Caki2 (cell line): ENCODE measurements at regions not wholly inside any gene's neighbourhood (a gene's known extent, or its start where the extent isn't known, plus 50 kb on each side); places are given as distances from the start of the nearest gene placed in this dataset.
"Not testable (repeated sequence)": the region's sequence is repeated elsewhere in the genome, so short reads cannot be mapped to it uniquely, and the experiment has no call there.

Experiments used
- DNase-seq: peaks from one replicate; pipeline ENCODE4 v3.0.0-alpha.2; 2015; ENCODE audit warnings: low read depth
- in situ Hi-C: cut with HindIII; loops from 2 replicates; pipeline ENCODE4 v1.10.0; 2016; ENCODE audit warnings: low sequenced_read_pairs, low pct_unique_long_range_greater_than_20kb, mixed read lengths

GRCh38 chr2:122261911-122262310 is 506.5 kb downstream of the TSN start:
- DNase-seq, result no peak
- in situ Hi-C loops, result no loop called here

- DNase-seq, result no peak
- in situ Hi-C loops, result no loop called here
Observed at GRCh38 chr2:122263746-122264145, 508.3 kb downstream of the TSN start.

- DNase-seq, result no peak
- in situ Hi-C loops, result no loop called here
Observed at GRCh38 chr2:122266636-122267035, 511.2 kb downstream of the TSN start.

- in situ Hi-C loops, result no loop called here
- no peak for DNase-seq
Observed at GRCh38 chr2:122267947-122268346, 512.5 kb downstream of the TSN start.

GRCh38 chr2:122273785-122274419 is 518.5 kb downstream of the TSN start:
- in situ Hi-C loops, result no loop called here
- DNase-seq, result no peak

GRCh38 chr2:122277956-122278355 is 522.5 kb downstream of the TSN start:
- no peak for DNase-seq
- in situ Hi-C loops, result no loop called here

GRCh38 chr2:122300758-122301157 is 545.3 kb downstream of the TSN start:
- in situ Hi-C loops, result no loop called here
- no peak for DNase-seq

- peak; percentile 81 for DNase-seq
- in situ Hi-C loops, result no loop called here
Observed at GRCh38 chr2:122307763-122308162, 552.3 kb downstream of the TSN start.

- DNase-seq, result no peak
- in situ Hi-C loops, result no loop called here
Observed at GRCh38 chr2:122315306-122315705, 559.9 kb downstream of the TSN start.

- DNase-seq, result no peak
- in situ Hi-C loops, result no loop called here
Observed at GRCh38 chr2:122319539-122320132, 564.2 kb downstream of the TSN start.

GRCh38 chr2:122322815-122323214 is 567.4 kb downstream of the TSN start:
- DNase-seq, result no peak
- in situ Hi-C loops, result no loop called here

GRCh38 chr2:122323927-122324326 is 568.5 kb downstream of the TSN start:
- DNase-seq, result no peak
- in situ Hi-C loops, result no loop called here

GRCh38 chr2:122326471-122326870 is 571.0 kb downstream of the TSN start:
- in situ Hi-C loops, result no loop called here
- no peak for DNase-seq

- in situ Hi-C loops, result no loop called here
- no peak for DNase-seq
Observed at GRCh38 chr2:122328816-122329215, 573.4 kb downstream of the TSN start.

- DNase-seq, result no peak
- in situ Hi-C loops, result no loop called here
Observed at GRCh38 chr2:122329278-122329677, 573.8 kb downstream of the TSN start.

GRCh38 chr2:122333932-122334331 is 578.5 kb downstream of the TSN start:
- in situ Hi-C loops, result no loop called here
- no peak for DNase-seq

GRCh38 chr2:122338000-122338399 is 582.5 kb downstream of the TSN start:
- in situ Hi-C loops, result no loop called here
- no peak for DNase-seq

GRCh38 chr2:122340246-122340645 is 584.8 kb downstream of the TSN start:
- in situ Hi-C loops, result no loop called here
- peak; percentile 1 for DNase-seq

- peak; percentile 58 for DNase-seq
- in situ Hi-C loops, result no loop called here
Observed at GRCh38 chr2:122341007-122341406, 585.6 kb downstream of the TSN start.

GRCh38 chr2:122352151-122352550 is 596.7 kb downstream of the TSN start:
- DNase-seq, in situ Hi-C loops: not testable (repeated sequence)
